LNCAP (cell line): ENCODE measurements at regions not wholly inside any gene's neighbourhood (a gene's known extent, or its start where the extent isn't known, plus 50 kb on each side); places are given as distances from the start of the nearest gene placed in this dataset.

Experiments
- TF ChIP-seq, protein P1 (sequence below): fragments of 450-650 bp; IDR thresholded peaks from 2 replicates; pipeline ENCODE4 v1.5.1; 2017; ENCODE audit warnings: mild to moderate bottlenecking

DNA sequence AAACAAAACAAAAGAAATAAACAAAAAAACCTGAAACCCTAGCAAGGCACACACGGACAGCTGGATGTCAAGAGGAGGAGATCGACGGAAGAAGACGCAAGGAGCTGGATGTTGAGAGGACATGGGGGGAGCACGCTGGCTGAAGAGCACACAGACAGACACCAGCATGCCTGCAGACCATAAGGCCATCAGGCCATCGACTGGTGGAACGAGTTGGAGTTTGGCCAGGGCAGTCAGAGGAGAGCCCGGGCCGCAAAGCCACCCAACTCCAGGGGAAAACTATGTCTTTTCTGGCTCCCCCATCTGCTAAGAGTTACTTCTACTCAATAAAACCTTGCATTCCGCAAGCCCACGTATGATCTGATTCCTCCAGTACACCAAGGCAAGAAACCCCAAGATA lies 979.6 kb downstream of the PCDH17 start:
- TF ChIP-seq, protein P1, sequence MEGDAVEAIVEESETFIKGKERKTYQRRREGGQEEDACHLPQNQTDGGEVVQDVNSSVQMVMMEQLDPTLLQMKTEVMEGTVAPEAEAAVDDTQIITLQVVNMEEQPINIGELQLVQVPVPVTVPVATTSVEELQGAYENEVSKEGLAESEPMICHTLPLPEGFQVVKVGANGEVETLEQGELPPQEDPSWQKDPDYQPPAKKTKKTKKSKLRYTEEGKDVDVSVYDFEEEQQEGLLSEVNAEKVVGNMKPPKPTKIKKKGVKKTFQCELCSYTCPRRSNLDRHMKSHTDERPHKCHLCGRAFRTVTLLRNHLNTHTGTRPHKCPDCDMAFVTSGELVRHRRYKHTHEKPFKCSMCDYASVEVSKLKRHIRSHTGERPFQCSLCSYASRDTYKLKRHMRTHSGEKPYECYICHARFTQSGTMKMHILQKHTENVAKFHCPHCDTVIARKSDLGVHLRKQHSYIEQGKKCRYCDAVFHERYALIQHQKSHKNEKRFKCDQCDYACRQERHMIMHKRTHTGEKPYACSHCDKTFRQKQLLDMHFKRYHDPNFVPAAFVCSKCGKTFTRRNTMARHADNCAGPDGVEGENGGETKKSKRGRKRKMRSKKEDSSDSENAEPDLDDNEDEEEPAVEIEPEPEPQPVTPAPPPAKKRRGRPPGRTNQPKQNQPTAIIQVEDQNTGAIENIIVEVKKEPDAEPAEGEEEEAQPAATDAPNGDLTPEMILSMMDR: no peak

DNA sequence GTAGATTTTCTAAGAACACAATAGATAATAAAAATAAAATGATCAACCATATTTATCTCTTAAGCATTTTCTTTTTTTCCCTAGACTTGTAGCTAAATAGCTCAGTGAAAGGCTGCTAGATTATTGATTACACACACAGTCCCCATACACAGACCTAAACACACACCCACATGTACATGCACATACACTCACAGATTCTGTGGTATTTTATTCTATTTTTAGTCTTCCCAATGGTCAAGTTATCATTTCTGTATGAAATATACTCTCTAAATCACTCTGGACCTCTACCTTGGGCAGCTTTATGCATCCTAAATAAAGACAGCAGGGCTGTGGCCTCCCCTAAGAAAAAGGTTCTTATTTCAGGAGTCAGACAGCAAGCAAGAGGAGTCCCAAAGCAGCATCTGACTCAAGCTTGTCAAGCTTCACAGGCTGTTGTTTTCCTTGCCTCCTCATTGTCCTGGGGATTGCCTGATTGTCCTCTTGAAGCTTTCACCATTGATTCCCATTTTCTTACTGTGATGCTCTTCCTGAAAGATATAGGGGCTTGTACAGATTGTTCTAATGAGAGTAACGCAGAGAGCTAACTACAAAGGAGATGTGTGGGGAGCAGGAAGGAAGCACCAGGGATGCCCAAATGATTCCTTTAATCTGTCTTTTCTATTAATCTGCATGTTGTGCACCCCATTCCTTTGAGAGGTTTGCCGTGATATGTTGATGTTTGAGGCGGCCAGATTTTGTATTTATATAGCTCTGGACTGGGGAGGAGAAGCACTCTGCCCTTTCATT lies 986.5 kb downstream of the PCDH17 start:
- TF ChIP-seq, protein P1: no peak

DNA sequence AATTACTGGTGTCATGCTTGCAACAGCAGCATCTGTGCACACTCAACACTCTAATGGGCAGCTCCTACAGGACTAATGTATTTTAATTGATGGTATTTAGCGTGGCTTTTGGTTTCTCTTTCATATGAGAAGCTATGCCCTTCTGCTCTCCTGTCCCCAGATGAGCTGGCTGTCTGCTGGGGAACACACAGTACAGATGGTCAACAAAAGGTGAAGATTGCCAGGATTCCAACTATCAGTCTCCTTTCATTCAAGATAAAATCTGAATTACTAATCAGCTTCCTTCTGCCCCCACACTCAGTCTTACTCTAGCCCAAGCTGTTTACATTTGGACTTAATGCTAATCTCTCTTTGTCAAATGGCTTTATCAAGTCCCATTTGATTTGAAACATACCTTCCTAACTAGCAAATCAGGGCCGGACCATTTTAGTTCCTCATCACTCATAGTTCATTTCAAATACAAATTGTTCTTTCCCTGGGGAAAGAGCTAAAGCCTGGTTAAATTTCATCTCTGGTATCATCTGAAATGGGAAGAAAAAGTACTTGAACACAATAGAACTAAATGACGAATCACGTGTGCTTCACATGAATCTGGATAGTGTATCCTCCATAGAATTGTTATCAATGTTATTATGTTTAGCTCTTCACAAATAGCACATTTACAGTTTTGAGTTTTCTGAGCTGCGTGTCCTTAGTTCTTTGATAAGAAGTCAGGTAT lies 988.0 kb downstream of the PCDH17 start:
- TF ChIP-seq, protein P1: no peak

DNA sequence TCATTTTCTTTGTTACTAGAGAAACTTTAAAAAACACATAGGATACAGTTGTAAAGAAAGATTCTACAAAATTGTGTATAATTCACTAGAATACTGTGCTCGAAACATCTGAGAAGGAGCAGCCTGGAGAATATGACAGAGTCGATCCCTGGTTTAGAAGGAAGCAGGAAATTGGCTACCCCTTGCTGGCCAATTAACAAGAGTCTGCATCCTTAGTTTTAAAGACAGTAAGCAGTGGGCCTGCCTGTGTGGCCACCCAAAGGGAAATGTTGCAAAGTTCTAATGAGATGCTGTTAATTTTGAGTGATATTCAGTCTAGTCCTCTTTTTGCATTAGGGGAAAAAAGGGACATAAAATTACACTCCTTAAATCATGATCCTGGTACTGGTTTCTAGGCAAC lies 988.6 kb downstream of the PCDH17 start:
- TF ChIP-seq, protein P1: no peak

DNA sequence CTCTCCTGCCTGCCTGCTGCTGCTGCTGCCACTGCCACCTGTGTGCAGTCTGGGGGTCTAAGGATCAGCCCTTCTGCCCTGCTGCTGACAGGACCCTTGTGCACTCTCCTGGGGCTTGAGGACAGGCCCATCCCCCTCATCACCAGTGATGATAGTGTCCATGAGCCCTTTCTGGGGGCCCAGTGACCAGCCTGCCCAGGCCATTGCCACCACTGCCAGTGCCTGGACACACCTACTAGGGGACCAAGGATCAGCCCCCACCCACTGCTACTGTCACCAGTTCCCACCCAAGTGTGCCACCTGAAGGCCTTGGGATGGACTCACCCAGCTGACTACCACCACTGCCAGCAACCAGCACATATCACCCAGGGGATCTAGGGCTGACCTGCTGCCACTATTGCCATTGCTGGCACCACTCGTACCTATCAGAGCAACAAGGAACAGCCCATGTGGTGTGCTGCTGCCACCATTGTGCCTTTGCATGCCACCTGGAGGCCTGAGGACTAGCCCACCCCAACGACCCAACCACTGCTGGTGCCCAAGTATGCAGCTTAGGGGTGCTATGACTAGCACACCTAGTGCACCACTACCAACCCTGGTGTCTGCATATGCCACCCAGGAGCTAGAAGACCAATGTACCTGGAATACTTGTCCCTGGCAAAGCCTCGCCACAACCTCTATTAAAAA lies 994.3 kb downstream of the PCDH17 start:
- TF ChIP-seq, protein P1: no peak

DNA sequence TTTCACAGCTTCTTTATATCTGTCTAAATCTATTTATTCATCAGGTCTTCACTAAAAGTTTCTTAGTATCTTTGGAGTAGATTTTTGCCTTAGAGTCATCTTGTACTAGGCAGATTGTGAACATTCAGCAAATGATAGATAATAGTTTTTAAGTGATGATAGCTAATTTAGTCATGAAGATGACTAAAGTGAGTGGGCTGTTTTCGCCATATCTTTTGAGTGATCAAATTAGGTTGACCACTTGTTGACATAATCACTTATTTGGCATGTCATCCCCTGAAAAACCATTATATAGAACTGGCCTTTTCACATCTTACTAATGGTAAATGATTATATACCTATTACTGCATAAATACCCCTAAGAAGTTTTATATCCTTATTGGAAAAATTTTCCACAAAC lies 999.2 kb downstream of the PCDH17 start:
- TF ChIP-seq, protein P1: no peak

DNA sequence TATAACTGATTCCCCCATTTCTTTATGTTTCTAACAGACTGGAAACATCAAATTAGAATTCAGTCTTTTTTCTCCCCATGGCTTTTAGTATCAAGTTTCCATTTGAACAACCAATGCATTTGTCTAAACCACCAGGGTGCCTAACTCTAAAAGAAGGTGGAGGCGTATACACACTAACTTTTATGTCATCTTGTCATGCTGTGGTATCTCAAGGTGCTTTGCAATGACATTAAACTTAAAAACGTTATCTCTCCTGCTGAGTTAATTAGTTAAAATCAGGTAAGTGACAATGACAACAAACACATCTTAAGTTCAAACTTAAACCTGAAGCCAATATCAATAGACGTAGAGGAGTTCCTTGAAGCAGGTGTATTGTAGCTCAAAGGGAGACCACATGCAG lies 1001.7 kb downstream of the PCDH17 start:
- TF ChIP-seq, protein P1: no peak
